ENCODE measurements at regions not wholly inside any gene's neighbourhood (a gene's known extent, or its start where the extent isn't known, plus 50 kb on each side); places are given as distances from the start of the nearest gene placed in this dataset.

DNA sequence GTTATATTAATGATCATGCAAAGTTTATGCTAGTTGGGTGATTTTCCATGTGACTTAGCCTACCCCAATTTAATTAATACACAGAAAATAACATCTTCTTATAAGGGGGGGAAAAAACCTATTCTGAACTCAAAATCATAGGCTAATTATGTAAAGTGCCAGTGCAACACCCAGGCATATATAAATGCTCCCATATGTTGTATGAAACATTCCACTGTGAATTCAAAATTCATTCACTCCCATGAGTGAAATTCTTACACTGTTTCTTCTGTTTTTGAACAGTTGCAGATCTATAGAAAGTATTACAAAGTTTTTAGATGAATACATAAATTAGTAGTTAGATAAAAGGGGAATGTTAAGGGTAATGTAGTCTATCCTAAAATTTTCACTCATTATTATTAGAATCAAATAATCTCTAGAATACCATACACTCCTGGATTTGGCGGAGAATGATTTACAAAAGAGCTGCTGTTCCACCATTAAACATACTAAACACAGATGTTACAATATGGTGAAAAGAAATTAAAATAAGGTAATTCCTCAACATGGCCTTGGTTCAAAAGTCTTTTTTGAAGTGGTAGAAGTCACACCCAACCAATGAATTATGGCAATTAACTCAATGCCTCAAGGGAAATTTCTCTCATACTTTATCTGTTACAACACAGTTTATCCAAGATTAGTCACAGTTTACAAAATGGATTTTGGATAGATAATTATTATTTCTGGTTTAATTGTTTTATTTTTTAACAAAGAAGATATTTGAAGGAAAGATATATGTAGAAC lies 454.1 kb upstream of the FLRT2 start:
- TF ChIP-seq NFRKB (IDR thresholded peaks at IDR 0.05) (no peak), TARDBP (IDR thresholded peaks at IDR 0.05) (no peak)
